Cardiac muscle cell (in vitro differentiated cells and primary cell): ENCODE measurements at regions not wholly inside any gene's neighbourhood (a gene's known extent, or its start where the extent isn't known, plus 50 kb on each side); places are given as distances from the start of the nearest gene placed in this dataset.

Experiments
- DNase-seq, 2 donors: peaks; one replicate each; pipeline versions ENCODE4 v3.0.0 to v3.0.0-alpha.2; 2010 to 2017; ENCODE audit warnings: low read depth in 1 of 2, low spot score in 1 of 2
- H3K27ac ChIP-seq: fragments of 200-600 bp; sonication (generic); 2 replicates; pipeline ENCODE4 v1.5.1; 2016
- H3K27me3 ChIP-seq: fragments of 200-600 bp; sonication (generic); 2 replicates; pipeline ENCODE4 v1.6.0; 2016; ENCODE audit warnings: control low read depth
- H3K36me3 ChIP-seq: fragments of 200-600 bp; sonication (generic); 2 replicates; pipeline ENCODE4 v1.5.1; 2016; ENCODE audit warnings: control low read depth
- H3K4me1 ChIP-seq: fragments of 200-600 bp; sonication (generic); 2 replicates; pipeline ENCODE4 v1.8.1; 2017; ENCODE audit warnings: low read depth, mild to moderate bottlenecking, mixed run types
- H3K4me3 ChIP-seq: fragments of 200-600 bp; sonication (generic); 2 replicates; pipeline ENCODE4 v1.5.1; 2016; ENCODE audit warnings: mild to moderate bottlenecking
- H3K9me3 ChIP-seq: fragments of 200-600 bp; sonication (generic); 2 replicates; pipeline ENCODE4 v1.5.1; 2017; ENCODE audit warnings: low read depth, mild to moderate bottlenecking, control low read depth
- TF ChIP-seq, protein P1 (sequence below): IDR thresholded peaks from 2 replicates; pipeline ENCODE4 v1.5.1; 2012; ENCODE audit warnings: low read depth, mild to moderate bottlenecking, low read length

GRCh38 chr10:89926736-89927135 lies 225.3 kb downstream of the KIF20B start:
- Histone ChIP-seq H3K4me1 (peaks cover 8% of the 10 kb centered on the region), H3K4me3 (no peak overlapping the region), H3K27ac (no peak overlapping the region), H3K27me3 (no peaks in the 10 kb centered on the region), H3K9me3 (no peaks in the 10 kb centered on the region), H3K36me3 (no peaks in the 10 kb centered on the region)
- DNase-seq: no peak
- TF ChIP-seq, protein P1, sequence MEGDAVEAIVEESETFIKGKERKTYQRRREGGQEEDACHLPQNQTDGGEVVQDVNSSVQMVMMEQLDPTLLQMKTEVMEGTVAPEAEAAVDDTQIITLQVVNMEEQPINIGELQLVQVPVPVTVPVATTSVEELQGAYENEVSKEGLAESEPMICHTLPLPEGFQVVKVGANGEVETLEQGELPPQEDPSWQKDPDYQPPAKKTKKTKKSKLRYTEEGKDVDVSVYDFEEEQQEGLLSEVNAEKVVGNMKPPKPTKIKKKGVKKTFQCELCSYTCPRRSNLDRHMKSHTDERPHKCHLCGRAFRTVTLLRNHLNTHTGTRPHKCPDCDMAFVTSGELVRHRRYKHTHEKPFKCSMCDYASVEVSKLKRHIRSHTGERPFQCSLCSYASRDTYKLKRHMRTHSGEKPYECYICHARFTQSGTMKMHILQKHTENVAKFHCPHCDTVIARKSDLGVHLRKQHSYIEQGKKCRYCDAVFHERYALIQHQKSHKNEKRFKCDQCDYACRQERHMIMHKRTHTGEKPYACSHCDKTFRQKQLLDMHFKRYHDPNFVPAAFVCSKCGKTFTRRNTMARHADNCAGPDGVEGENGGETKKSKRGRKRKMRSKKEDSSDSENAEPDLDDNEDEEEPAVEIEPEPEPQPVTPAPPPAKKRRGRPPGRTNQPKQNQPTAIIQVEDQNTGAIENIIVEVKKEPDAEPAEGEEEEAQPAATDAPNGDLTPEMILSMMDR: no peak

GRCh38 chr10:89929282-89930026 lies 228.1 kb downstream of the KIF20B start:
- H3K4me3 ChIP-seq: no peak overlapping the region

GRCh38 chr10:89937494-89937893 lies 236.1 kb downstream of the KIF20B start:
- DNase-seq: no peak
- Histone ChIP-seq H3K36me3 (no peaks in the 10 kb centered on the region), H3K4me1 (no peaks in the 10 kb centered on the region), H3K27me3 (no peaks in the 10 kb centered on the region), H3K4me3 (no peak overlapping the region), H3K27ac (no peak overlapping the region), H3K9me3 (no peaks in the 10 kb centered on the region)
- TF ChIP-seq, protein P1: no peak

More at GRCh38 chr10:89929282-89930026, 228.1 kb downstream of the KIF20B start:
- H3K27me3 ChIP-seq: no peaks in the 10 kb centered on the region
- no peak overlapping the region for H3K27ac ChIP-seq
- no peaks in the 10 kb centered on the region for H3K9me3 ChIP-seq
- no peak for DNase-seq
- no peaks in the 10 kb centered on the region for H3K4me1 ChIP-seq
- TF ChIP-seq, protein P1: no peak
- H3K36me3 ChIP-seq: no peaks in the 10 kb centered on the region

GRCh38 chr10:89940076-89940475 lies 238.7 kb downstream of the KIF20B start:
- no peak for DNase-seq

GRCh38 chr10:89942217-89942616 lies 240.8 kb downstream of the KIF20B start:
- no peak for DNase-seq
- Histone ChIP-seq H3K36me3 (no peaks in the 10 kb centered on the region), H3K27ac (no peak overlapping the region), H3K4me3 (no peak overlapping the region), H3K9me3 (no peaks in the 10 kb centered on the region), H3K4me1 (no peaks in the 10 kb centered on the region), H3K27me3 (no peaks in the 10 kb centered on the region)
- TF ChIP-seq, protein P1: no peak

More at GRCh38 chr10:89940076-89940475, 238.7 kb downstream of the KIF20B start:
- no peak overlapping the region for H3K27ac ChIP-seq
- no peaks in the 10 kb centered on the region for H3K27me3 ChIP-seq
- H3K9me3 ChIP-seq: no peaks in the 10 kb centered on the region
- no peaks in the 10 kb centered on the region for H3K36me3 ChIP-seq
- TF ChIP-seq, protein P1: no peak
- H3K4me3 ChIP-seq: no peak overlapping the region
- H3K4me1 ChIP-seq: no peaks in the 10 kb centered on the region
